Uterus (tissue), 2 donors: ENCODE measurements at regions not wholly inside any gene's neighbourhood (a gene's known extent, or its start where the extent isn't known, plus 50 kb on each side); places are given as distances from the start of the nearest gene placed in this dataset.

Experiments used
- POLR2A ChIP-seq, 2 donors: fragments of 450-650 bp; IDR thresholded peaks; one replicate each; pipeline ENCODE4 v1.6.1; 2016; ENCODE audit warnings: antibody characterized with exemption in 2 of 2, mild to moderate bottlenecking in 1 of 2, moderate library complexity in 1 of 2
- TF ChIP-seq, protein P1 (sequence below), 4 experiments: fragments of 200-600 bp in 2 of 4; fragments of 450-650 bp in 2 of 4; sonication (generic) in 2 of 4; IDR thresholded peaks; one replicate each; pipeline ENCODE4 v1.5.1; 2016 to 2019; ENCODE audit warnings: antibody characterized with exemption in 4 of 4, mild to moderate bottlenecking in 2 of 4, moderate library complexity in 1 of 4

DNA sequence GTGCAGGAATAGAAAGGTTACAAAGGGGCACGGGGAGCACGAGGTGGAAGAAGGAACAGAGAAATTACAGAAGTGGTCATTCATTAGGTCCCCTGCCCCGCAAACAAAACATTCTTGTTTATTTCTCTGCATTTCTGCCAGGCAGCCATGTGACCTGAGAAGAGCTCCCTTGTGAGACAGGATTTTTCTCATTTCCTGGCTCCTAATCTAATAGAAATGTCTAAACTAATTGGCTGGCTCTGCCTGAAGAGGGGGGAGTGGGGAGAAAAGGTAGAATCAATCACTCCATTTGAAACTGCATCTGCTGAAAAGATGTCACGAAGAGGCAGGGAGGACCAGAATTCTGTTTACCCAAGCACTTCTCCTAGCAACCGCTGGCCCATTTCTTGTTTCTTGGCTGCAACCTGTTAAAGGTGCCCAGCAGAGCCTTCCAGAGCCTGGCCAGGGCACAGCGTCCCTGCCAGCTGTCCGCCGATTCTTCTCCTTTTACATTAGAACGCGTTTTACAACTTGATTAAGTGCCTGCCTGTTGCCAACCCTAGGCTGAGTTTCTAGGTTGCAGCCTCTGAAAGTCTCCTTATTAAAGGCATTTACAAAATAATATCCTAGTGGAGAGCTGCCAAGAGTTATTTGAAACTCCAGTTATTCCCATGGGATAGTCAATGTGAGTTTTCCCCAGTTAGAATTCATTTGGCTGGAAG, 1227.6 kb downstream of the TYW1 start:
- TF ChIP-seq, protein P1, sequence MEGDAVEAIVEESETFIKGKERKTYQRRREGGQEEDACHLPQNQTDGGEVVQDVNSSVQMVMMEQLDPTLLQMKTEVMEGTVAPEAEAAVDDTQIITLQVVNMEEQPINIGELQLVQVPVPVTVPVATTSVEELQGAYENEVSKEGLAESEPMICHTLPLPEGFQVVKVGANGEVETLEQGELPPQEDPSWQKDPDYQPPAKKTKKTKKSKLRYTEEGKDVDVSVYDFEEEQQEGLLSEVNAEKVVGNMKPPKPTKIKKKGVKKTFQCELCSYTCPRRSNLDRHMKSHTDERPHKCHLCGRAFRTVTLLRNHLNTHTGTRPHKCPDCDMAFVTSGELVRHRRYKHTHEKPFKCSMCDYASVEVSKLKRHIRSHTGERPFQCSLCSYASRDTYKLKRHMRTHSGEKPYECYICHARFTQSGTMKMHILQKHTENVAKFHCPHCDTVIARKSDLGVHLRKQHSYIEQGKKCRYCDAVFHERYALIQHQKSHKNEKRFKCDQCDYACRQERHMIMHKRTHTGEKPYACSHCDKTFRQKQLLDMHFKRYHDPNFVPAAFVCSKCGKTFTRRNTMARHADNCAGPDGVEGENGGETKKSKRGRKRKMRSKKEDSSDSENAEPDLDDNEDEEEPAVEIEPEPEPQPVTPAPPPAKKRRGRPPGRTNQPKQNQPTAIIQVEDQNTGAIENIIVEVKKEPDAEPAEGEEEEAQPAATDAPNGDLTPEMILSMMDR (IDR thresholded peaks at IDR 0.05) = no peak
- TF ChIP-seq POLR2A (IDR thresholded peaks at IDR 0.05) = no peak
